Body of pancreas (tissue), 4 donors: ENCODE measurements at regions not wholly inside any gene's neighbourhood (a gene's known extent, or its start where the extent isn't known, plus 50 kb on each side); places are given as distances from the start of the nearest gene placed in this dataset.

Experiments
- POLR2A ChIP-seq, 3 donors: fragments of 450-650 bp; IDR thresholded peaks; one replicate each; pipeline ENCODE4 v1.6.1; 2016; ENCODE audit warnings: antibody characterized with exemption in 3 of 3, mild to moderate bottlenecking in 2 of 3
- TF ChIP-seq, protein P1 (sequence below), 7 experiments: fragments of 450-650 bp in 4 of 7; fragments of 200-600 bp in 3 of 7; sonication (generic) in 3 of 7; IDR thresholded peaks; one replicate each; pipeline ENCODE4 v1.5.1; 2016 to 2019; ENCODE audit warnings: antibody characterized with exemption in 7 of 7

DNA sequence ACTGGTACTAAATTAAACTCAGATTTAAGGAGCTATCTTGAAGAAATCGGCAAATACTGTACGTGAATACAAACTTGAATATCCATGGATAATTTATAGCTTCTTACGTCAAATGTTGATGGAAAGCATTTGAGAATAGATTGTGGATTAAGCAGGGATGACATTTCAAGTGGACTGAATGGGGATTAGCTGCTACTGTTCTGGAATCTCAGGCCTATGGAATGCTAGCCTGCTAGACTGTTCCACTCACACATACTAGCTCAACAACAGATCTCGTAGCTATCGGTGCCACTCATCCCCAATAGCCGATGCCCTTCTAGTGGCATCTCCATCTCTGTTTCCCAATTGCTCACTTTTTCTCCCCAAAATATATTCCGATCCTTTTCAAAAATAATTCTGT, 62.0 kb upstream of the USP25 start:
- TF ChIP-seq, protein P1, sequence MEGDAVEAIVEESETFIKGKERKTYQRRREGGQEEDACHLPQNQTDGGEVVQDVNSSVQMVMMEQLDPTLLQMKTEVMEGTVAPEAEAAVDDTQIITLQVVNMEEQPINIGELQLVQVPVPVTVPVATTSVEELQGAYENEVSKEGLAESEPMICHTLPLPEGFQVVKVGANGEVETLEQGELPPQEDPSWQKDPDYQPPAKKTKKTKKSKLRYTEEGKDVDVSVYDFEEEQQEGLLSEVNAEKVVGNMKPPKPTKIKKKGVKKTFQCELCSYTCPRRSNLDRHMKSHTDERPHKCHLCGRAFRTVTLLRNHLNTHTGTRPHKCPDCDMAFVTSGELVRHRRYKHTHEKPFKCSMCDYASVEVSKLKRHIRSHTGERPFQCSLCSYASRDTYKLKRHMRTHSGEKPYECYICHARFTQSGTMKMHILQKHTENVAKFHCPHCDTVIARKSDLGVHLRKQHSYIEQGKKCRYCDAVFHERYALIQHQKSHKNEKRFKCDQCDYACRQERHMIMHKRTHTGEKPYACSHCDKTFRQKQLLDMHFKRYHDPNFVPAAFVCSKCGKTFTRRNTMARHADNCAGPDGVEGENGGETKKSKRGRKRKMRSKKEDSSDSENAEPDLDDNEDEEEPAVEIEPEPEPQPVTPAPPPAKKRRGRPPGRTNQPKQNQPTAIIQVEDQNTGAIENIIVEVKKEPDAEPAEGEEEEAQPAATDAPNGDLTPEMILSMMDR (IDR thresholded peaks at IDR 0.05), result no peak
- no peak for TF ChIP-seq POLR2A (IDR thresholded peaks at IDR 0.05)
